ENCODE measurements at regions not wholly inside any gene's neighbourhood (a gene's known extent, or its start where the extent isn't known, plus 50 kb on each side); places are given as distances from the start of the nearest gene placed in this dataset.

- TF ChIP-seq POLR2G (IDR thresholded peaks at IDR 0.05; ENCODE audit: low read depth, low read length) = no peak
- TF ChIP-seq, protein P1, sequence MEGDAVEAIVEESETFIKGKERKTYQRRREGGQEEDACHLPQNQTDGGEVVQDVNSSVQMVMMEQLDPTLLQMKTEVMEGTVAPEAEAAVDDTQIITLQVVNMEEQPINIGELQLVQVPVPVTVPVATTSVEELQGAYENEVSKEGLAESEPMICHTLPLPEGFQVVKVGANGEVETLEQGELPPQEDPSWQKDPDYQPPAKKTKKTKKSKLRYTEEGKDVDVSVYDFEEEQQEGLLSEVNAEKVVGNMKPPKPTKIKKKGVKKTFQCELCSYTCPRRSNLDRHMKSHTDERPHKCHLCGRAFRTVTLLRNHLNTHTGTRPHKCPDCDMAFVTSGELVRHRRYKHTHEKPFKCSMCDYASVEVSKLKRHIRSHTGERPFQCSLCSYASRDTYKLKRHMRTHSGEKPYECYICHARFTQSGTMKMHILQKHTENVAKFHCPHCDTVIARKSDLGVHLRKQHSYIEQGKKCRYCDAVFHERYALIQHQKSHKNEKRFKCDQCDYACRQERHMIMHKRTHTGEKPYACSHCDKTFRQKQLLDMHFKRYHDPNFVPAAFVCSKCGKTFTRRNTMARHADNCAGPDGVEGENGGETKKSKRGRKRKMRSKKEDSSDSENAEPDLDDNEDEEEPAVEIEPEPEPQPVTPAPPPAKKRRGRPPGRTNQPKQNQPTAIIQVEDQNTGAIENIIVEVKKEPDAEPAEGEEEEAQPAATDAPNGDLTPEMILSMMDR (IDR thresholded peaks at IDR 0.05 in 2 of 3, conservative IDR thresholded peaks at IDR 0.05 in 1 of 3; ENCODE audit: insufficient read depth in 2 of 3, low read depth in 1 of 3, low read length in 3 of 3) = no peak
These were observed 172.7 kb downstream of the TAF11L14 start for GRCh38 chr5:17806818-17807468.
